Smooth muscle cell (in vitro differentiated cells): ENCODE measurements at regions not wholly inside any gene's neighbourhood (a gene's known extent, or its start where the extent isn't known, plus 50 kb on each side); places are given as distances from the start of the nearest gene placed in this dataset.

ENCODE experiments used
- DNase-seq: peaks from one replicate; lab custom pipeline; 2025; ENCODE audit not compliant: unreplicated experiment; lab: John Stamatoyannopoulos, UW
- H2AFZ ChIP-seq: fragments of 200-600 bp; sonication (generic); 2 replicates; pipeline ENCODE4 v1.6.0; 2016; ENCODE audit warnings: antibody characterized with exemption, low read depth, mild to moderate bottlenecking
- H3F3A ChIP-seq: fragments of 200-600 bp; sonication (generic); 2 replicates; pipeline ENCODE4 v1.6.0; 2017; ENCODE audit warnings: antibody characterized with exemption, low read depth
- H3K27ac ChIP-seq: fragments of 200-600 bp; sonication (generic); 2 replicates; pipeline ENCODE4 v1.5.1; 2016; ENCODE audit warnings: low read depth, mild to moderate bottlenecking
- H3K27me3 ChIP-seq: fragments of 200-600 bp; sonication (generic); 2 replicates; pipeline ENCODE4 v1.6.1; 2016; ENCODE audit warnings: low read depth, mild to moderate bottlenecking
- H3K36me3 ChIP-seq: fragments of 200-600 bp; sonication (generic); 2 replicates; pipeline ENCODE4 v1.5.1; 2016; ENCODE audit warnings: low read depth
- H3K4me1 ChIP-seq: fragments of 200-600 bp; sonication (generic); 2 replicates; pipeline ENCODE4 v1.5.1; 2016; ENCODE audit warnings: low read depth
- H3K4me2 ChIP-seq: fragments of 200-600 bp; sonication (generic); 2 replicates; pipeline ENCODE4 v1.6.0; 2016; ENCODE audit warnings: mild to moderate bottlenecking
- H3K4me3 ChIP-seq: fragments of 200-600 bp; sonication (generic); 2 replicates; pipeline ENCODE4 v1.5.1; 2016; ENCODE audit warnings: mild to moderate bottlenecking
- H3K79me2 ChIP-seq: fragments of 200-600 bp; sonication (generic); 2 replicates; pipeline ENCODE4 v1.6.0; 2016; ENCODE audit warnings: low read depth, mild to moderate bottlenecking
- H3K9ac ChIP-seq: fragments of 200-600 bp; sonication (generic); 2 replicates; pipeline ENCODE4 v1.6.0; 2016; ENCODE audit warnings: low read depth
- H3K9me3 ChIP-seq: fragments of 200-600 bp; sonication (generic); replicated peaks from 2 replicates; pipeline ENCODE4 v1.5.1; 2016; ENCODE audit warnings: low read depth
- H4K20me1 ChIP-seq: fragments of 200-600 bp; sonication (generic); 2 replicates; pipeline ENCODE4 v1.6.0; 2016; ENCODE audit warnings: low read depth
- WGBS: methylation state at CpG from one replicate; pipeline ENCODE4 v1.1.7; 2016; ENCODE audit warnings: low lambda C conversion rate; 5-methylcytosine and 5-hydroxymethylcytosine counted together
- TF ChIP-seq, protein P1 (sequence below): fragments of 200-600 bp; sonication (generic); IDR thresholded peaks from 2 replicates; pipeline ENCODE4 v1.5.1; 2017; ENCODE audit warnings: borderline replicate concordance, mild to moderate bottlenecking, antibody characterized with exemption; ENCODE audit not compliant: insufficient read depth, poor library complexity, severe bottlenecking

DNA sequence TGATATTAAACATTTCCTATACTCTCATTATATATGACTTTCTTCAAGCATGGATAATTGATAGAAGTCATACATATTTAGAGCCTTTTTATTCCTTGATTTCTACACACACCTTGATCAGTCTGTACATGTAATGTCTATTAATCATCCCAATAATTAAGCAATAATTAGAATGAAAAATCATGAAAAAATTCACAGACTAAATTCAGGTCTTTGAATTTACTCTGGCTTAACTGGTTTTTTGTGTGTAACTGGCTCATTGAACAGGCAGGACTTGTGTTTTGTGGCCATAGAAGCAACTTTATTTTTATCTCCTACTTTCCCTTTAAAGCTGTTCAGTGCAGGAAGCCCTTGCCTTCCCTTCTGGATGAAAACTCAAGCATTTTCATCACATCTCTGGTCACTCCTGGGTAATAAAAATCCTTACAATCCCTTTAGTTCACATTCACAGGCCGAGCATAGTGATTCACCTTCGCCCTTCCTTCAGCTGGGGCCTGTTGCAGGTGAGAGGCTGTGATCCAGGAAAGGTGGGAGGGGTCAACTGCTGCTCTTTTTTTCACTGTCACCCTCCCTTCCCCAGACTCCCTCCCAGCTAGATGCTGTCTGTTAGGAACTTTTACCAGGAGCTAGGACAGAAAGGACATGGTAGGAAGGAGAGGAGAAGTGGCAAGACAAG lies 58.0 kb upstream of the ITSN2 start:
- Histone ChIP-seq H2AFZ (peak overlapping the region; percentile 54), H3K79me2 (no peaks in the 10 kb centered on the region), H3K27ac (no peak overlapping the region), H3K4me2 (no peak overlapping the region), H3F3A (no peaks in the 10 kb centered on the region), H3K27me3 (no peaks in the 10 kb centered on the region), H3K9ac (no peak overlapping the region), H3K4me1 (no peaks in the 10 kb centered on the region), H3K4me3 (no peak overlapping the region), H3K36me3 (no peaks in the 10 kb centered on the region), H3K9me3 (no peaks in the 10 kb centered on the region), H4K20me1 (no peaks in the 10 kb centered on the region)
- TF ChIP-seq, protein P1, sequence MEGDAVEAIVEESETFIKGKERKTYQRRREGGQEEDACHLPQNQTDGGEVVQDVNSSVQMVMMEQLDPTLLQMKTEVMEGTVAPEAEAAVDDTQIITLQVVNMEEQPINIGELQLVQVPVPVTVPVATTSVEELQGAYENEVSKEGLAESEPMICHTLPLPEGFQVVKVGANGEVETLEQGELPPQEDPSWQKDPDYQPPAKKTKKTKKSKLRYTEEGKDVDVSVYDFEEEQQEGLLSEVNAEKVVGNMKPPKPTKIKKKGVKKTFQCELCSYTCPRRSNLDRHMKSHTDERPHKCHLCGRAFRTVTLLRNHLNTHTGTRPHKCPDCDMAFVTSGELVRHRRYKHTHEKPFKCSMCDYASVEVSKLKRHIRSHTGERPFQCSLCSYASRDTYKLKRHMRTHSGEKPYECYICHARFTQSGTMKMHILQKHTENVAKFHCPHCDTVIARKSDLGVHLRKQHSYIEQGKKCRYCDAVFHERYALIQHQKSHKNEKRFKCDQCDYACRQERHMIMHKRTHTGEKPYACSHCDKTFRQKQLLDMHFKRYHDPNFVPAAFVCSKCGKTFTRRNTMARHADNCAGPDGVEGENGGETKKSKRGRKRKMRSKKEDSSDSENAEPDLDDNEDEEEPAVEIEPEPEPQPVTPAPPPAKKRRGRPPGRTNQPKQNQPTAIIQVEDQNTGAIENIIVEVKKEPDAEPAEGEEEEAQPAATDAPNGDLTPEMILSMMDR: no peak
- 47% methylated on average over 2 of the region's 2 CpGs for WGBS
- DNase-seq: no peak

DNA sequence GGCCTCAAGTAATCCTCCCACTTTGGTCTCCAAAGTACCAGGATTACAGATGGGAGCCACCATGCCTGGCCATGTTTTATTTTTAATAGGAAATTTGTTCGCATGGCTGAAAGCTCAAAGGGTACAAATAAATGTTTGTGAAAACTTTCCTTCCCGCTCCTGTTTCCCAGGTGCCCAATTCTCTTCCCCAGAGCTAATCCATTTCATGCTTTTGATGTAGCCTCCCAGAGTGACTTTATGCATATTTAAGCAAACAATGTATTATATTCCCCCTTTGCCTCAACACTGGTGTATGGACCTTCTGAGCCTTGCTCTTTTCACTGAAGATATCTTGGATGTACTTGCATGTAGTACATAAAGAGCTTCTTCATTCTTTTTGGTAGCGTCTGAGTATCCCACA lies 52.5 kb upstream of the ITSN2 start:
- Histone ChIP-seq H3K9ac (no peak overlapping the region), H2AFZ (no peak overlapping the region), H4K20me1 (no peaks in the 10 kb centered on the region), H3K36me3 (no peaks in the 10 kb centered on the region), H3K79me2 (no peaks in the 10 kb centered on the region), H3K27ac (no peak overlapping the region), H3K4me2 (no peak overlapping the region), H3K27me3 (no peaks in the 10 kb centered on the region), H3K4me1 (peaks cover 14% of the 10 kb centered on the region), H3F3A (no peaks in the 10 kb centered on the region), H3K9me3 (no peaks in the 10 kb centered on the region), H3K4me3 (no peak overlapping the region)
- no peak for DNase-seq
- WGBS: 96% methylated on average over 3 of the region's 3 CpGs
- TF ChIP-seq, protein P1: no peak

DNA sequence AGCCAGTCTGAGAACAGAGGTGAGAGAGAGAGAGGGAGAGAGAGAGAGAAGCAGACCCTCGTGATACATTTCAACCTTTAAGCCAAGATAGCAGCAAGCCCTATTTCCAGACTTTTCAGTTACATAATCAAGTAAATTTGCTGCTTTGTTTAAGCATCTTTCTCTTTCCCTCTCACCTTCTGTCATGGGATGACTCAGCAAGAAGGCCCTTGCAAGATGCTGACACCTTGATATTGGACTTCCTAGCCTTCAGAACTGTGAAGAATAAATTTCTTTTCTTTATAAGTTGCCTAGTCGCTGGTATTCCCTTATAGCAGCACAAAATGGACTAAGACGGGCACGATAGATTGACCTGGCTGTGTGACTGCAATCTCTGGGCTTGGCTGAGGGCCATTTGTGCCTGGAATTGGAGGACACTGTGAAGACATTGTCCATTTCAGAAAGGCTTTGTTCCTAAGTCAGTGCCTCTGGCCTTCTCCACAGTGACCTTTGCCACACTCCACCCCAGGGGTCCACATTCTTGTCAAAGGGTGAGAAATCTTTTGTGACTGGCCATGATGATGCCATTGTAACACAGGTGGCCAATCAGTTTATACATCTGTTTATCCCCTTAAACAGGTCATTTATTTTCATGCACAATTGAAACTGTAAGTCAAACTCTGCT lies 51.3 kb upstream of the ITSN2 start:
- no peak overlapping the region for H2AFZ ChIP-seq
- no peaks in the 10 kb centered on the region for H3K79me2 ChIP-seq

More for the DNA sequence above, 51.3 kb upstream of the ITSN2 start:
- Histone ChIP-seq H3K27ac (no peak overlapping the region), H3K4me2 (no peak overlapping the region), H3K36me3 (no peaks in the 10 kb centered on the region), H3K4me3 (no peak overlapping the region), H3F3A (no peaks in the 10 kb centered on the region), H3K9me3 (no peaks in the 10 kb centered on the region), H3K9ac (no peak overlapping the region), H4K20me1 (no peaks in the 10 kb centered on the region), H3K27me3 (no peaks in the 10 kb centered on the region), H3K4me1 (peaks cover 14% of the 10 kb centered on the region)
- no peak for DNase-seq
- WGBS: 87% methylated on average over 4 of the region's 4 CpGs
- TF ChIP-seq, protein P1: no peak
